Subcutaneous abdominal adipose tissue (tissue), 5 donors: ENCODE measurements at regions not wholly inside any gene's neighbourhood (a gene's known extent, or its start where the extent isn't known, plus 50 kb on each side); places are given as distances from the start of the nearest gene placed in this dataset.

Experiments
- H3K27ac ChIP-seq: one replicate; pipeline ENCODE4 v1.7.0; 2013; ENCODE audit warnings: low read depth, mild to moderate bottlenecking, inconsistent platforms, low read length, moderate library complexity
- H3K27me3 ChIP-seq, 5 donors: one replicate each; pipeline ENCODE4 v1.7.0; 2013; ENCODE audit warnings: low read length in 5 of 5, inconsistent platforms in 1 of 5; ENCODE audit not compliant: control insufficient read depth in 5 of 5, insufficient read depth in 4 of 5
- H3K36me3 ChIP-seq, 5 donors: one replicate each; pipeline ENCODE4 v1.7.0; 2013; ENCODE audit warnings: low read length in 5 of 5; ENCODE audit not compliant: control insufficient read depth in 5 of 5, insufficient read depth in 5 of 5
- H3K4me1 ChIP-seq, 5 donors: one replicate each; pipeline ENCODE4 v1.7.0; 2013; ENCODE audit warnings: low read length in 5 of 5, mild to moderate bottlenecking in 3 of 5, moderate library complexity in 1 of 5; ENCODE audit not compliant: control insufficient read depth in 5 of 5, insufficient read depth in 5 of 5
- H3K4me3 ChIP-seq, 5 donors: one replicate each; pipeline ENCODE4 v1.7.0; 2013; ENCODE audit warnings: low read length in 5 of 5, low read depth in 1 of 5
- H3K9ac ChIP-seq, 5 donors: one replicate each; pipeline ENCODE4 v1.7.0; 2013; ENCODE audit warnings: low read length in 5 of 5, mild to moderate bottlenecking in 4 of 5, moderate library complexity in 3 of 5
- H3K9me3 ChIP-seq, 5 donors: one replicate each; pipeline ENCODE4 v1.7.0; 2013; ENCODE audit warnings: low read length in 5 of 5; ENCODE audit not compliant: control insufficient read depth in 5 of 5
- donor health status: healthy.
- donor health status: healthy.
- donor health status: healthy.
- donor health status: healthy.
- donor health status: healthy.

DNA sequence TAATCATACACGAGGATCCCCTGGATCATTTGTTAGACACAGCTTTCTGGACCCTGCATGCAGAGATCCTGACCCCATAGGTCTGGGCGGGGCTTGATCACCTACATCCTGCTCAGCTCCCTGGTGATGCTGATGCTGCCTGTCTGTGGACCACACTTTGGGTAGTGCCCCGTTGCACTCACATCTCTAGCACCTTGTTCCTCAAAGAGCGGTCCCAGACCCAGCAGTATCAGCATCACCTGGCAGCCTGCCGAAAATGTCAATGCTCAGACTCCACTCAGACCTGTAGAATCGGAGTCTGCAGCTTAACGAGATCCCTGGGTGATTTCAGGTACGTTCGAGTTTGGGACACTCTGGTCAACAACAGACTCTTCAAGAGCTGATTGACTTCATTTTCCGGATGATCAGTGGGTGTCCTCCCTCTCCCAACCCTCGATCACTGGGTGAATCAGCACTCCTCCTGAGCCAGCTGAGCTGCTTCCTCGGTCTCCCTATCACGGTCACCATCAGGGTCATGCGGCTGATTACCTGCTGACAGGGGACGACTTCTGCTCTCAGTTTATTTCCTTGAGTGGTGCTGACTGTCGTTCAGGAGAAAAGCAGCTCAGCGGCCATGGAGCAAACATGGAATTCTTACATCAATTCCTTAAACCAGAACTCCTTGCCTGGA is 150.6 kb upstream of the RAB12 start:
- Histone ChIP-seq H3K4me3 (no peak overlapping the region), H3K27me3 (peaks cover 0 to 4% (median 0%) of the 10 kb centered on the region in 5 donors), H3K9me3 (no peaks in the 10 kb centered on the region), H3K36me3 (no peaks in the 10 kb centered on the region), H3K27ac (no peak overlapping the region), H3K9ac (peak overlapping the region in 1 of 5 donors; percentile 28), H3K4me1 (no peaks in the 10 kb centered on the region)

DNA sequence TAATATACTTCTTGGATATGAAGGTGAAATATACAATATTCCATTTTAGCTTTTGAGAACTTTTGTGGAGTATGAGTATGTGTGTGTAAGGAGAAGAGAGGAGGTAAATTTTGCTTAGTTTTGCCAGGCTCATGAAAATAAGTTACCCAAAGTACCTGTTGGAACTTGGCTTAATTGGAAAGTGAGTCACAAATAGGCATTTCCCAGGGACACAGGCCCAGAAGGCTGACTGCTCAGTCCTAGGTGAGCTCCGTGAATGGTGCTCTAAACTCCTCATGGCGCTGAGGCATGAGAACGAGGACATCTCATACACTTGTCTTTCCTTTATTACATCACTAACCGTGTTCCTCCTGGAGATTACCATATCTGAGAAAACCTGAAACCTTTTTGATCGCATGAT is 148.5 kb upstream of the RAB12 start:
- Histone ChIP-seq H3K27me3 (peaks cover 0 to 4% (median 0%) of the 10 kb centered on the region in 5 donors), H3K27ac (no peak overlapping the region), H3K4me3 (no peak overlapping the region), H3K36me3 (no peaks in the 10 kb centered on the region), H3K9me3 (no peaks in the 10 kb centered on the region), H3K9ac (no peak overlapping the region), H3K4me1 (no peaks in the 10 kb centered on the region)

DNA sequence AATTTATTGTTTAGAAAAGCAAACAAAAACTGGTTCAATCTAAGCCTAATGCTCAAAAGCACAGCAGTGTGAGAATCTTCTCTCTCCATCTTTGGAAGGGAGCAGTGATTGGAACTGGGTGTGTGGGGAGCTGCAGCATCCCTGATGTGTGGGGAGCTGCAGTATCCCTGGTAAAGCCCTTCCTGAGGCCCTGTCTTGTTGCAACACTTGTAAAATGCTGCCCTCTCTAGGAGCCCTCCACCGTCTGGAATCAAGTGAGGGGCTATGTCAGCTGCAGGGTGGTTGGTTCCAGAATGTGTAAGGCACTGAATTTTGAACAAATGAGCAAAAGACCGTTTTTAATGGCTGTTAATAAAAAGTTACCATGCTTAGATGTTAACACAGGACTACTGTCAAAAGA is 147.7 kb upstream of the RAB12 start:
- Histone ChIP-seq H3K36me3 (no peaks in the 10 kb centered on the region), H3K9ac (no peak overlapping the region), H3K9me3 (no peaks in the 10 kb centered on the region), H3K4me1 (no peaks in the 10 kb centered on the region), H3K4me3 (no peak overlapping the region), H3K27me3 (peaks cover 0 to 4% (median 0%) of the 10 kb centered on the region in 5 donors), H3K27ac (no peak overlapping the region)

DNA sequence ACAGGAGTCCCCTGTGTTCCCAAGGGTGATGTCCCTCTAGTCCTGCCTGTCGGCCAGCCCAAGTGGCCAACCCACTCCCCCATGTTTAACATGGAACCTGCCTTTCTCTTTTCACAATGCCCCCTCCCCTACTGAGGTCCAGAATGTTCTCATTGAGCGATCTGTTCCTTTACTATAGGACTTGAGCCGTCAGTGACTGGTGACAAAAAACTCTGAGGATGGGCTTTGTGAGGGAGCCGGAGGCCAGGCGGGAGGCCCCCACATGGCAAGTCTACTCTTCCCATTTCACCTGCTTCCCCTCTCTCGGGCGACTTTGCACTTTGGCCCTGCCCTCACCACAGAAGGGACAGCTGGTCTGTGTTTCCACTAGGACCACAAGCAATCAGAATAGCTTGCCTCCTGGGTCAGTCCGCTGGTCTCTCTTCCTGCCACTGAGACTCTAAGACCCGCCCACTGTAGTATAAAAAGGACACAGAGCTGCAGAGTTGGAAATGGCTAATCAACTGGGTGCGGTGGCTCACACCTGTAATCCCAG is 146.5 kb upstream of the RAB12 start:
- Histone ChIP-seq H3K27ac (no peak overlapping the region), H3K9ac (no peak overlapping the region), H3K4me3 (no peak overlapping the region), H3K36me3 (no peaks in the 10 kb centered on the region), H3K9me3 (no peaks in the 10 kb centered on the region), H3K27me3 (peaks cover 0 to 4% (median 0%) of the 10 kb centered on the region in 5 donors), H3K4me1 (peaks cover 0 to under 1% (median 0%) of the 10 kb centered on the region in 5 donors)

DNA sequence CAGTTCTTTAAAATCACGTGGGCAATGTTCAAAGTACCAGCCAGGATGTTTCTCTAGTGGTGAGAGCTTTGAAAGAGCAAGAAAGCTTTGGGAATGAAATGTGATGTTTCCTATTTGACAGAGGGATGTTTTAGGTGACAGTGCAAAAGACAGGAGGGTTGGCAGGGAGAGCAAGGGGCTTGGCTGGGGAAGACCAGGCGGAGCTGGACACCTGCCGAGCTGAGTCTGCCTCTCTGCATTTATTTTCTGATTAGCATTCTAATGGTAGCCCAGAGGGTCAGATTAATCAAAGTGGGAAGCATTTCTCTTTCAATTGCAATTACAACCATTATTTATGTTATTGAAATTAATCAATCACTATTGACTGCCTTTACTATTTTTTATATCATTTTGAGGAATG is 145.4 kb upstream of the RAB12 start:
- Histone ChIP-seq H3K9me3 (no peaks in the 10 kb centered on the region), H3K27me3 (peaks cover 0 to 1% (median 0%) of the 10 kb centered on the region in 5 donors)

DNA sequence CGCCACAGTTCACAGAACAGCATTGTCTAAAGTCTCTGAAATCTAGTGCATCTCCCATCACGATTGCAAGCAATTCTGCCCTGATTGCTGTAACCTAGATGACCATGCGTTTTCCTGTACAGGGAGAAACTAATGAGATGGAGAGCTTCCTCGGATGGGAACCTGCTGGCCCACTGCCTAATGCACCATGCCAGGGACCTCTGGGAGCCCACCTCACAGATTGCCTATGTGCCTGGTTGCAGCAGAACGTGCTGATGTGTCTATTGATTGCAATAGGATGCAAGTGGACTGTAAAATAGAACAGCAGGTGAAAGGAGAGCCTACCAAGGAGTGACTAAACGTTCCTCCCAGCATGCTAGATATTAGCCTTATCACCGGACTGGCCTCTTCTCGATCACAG is 141.0 kb upstream of the RAB12 start:
- Histone ChIP-seq H3K9ac (no peak overlapping the region), H3K4me1 (peaks cover 18 to 25% (median 20%) of the 10 kb centered on the region in 5 donors), H3K36me3 (no peaks in the 10 kb centered on the region), H3K27ac (peak overlapping the region; percentile 32), H3K9me3 (peaks cover 0 to 3% (median 0%) of the 10 kb centered on the region in 5 donors), H3K27me3 (peaks cover 0 to 4% (median 0%) of the 10 kb centered on the region in 5 donors), H3K4me3 (no peak overlapping the region)

More for the DNA sequence above, 145.4 kb upstream of the RAB12 start:
- peaks cover 4 to 12% (median 7%) of the 10 kb centered on the region in 5 donors for H3K4me1 ChIP-seq
- no peak overlapping the region for H3K27ac ChIP-seq
- no peaks in the 10 kb centered on the region for H3K36me3 ChIP-seq
- no peak overlapping the region for H3K9ac ChIP-seq
- H3K4me3 ChIP-seq: no peak overlapping the region

DNA sequence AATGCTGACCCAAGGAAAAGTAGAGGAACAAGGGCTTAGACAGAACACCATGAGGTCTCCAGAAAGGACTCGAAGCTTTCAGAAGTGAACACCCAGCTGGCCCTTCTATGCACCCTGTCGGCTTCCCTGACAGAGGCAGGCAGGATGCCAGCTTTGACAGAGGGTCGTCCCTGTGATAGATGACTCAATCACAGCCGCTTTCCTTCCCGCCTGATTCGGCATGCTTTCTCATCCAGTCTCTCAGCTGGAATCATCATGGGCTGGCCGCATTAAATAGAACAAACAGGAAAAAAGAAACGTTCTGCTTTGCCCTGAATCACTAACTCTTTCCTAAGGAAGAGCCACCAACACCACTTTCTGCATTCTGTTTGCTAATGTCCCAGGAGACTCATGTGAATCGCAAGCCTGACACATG is 140.3 kb upstream of the RAB12 start:
- H3K36me3 ChIP-seq: no peaks in the 10 kb centered on the region
- H3K4me3 ChIP-seq: peak overlapping the region in 3 of 5 donors; percentile 25 to 39 (median 26)
- peaks cover 0 to 3% (median 0%) of the 10 kb centered on the region in 5 donors for H3K9me3 ChIP-seq
- peaks cover 0 to 4% (median 0%) of the 10 kb centered on the region in 5 donors for H3K27me3 ChIP-seq
- H3K4me1 ChIP-seq: peaks cover 18 to 25% (median 20%) of the 10 kb centered on the region in 5 donors
- H3K27ac ChIP-seq: peak overlapping the region; percentile 32
- H3K9ac ChIP-seq: peak overlapping the region in 2 of 5 donors; percentile 38 to 94

DNA sequence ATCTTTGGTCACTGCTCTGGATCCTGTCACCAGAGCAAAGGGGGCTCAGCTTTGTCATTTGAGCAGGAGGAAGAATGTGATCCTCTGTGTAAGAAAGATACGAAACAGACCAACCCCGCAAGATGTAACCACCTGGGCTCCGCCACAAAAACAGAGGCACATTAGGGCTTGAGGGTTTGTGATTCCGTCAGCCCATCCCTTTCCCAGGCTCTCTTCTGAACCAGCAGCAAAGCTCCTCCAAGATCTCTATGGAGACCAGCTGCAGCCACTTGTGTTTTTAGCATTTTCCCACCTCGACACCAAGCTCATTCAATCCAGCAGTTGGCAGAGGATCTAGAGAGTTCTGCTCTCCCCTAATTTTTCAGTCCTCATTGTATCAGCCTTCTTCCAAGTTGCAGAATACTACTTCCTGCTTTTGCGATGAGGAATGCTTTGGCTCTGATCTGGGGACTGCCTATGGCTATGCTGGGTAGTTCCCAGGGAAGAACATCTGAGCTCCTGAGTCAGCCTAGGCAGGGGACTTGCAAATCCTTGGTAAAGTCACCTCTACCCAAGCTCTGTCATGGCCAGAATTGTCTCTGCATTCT is 139.6 kb upstream of the RAB12 start:
- no peaks in the 10 kb centered on the region for H3K36me3 ChIP-seq
- peak overlapping the region; percentile 32 for H3K27ac ChIP-seq
- peaks cover 0 to 4% (median 0%) of the 10 kb centered on the region in 5 donors for H3K27me3 ChIP-seq
- H3K9ac ChIP-seq: peak overlapping the region in 2 of 5 donors; percentile 26 to 94
- peaks cover 18 to 25% (median 20%) of the 10 kb centered on the region in 5 donors for H3K4me1 ChIP-seq
- peak overlapping the region in 1 of 5 donors; percentile 39 for H3K4me3 ChIP-seq
- H3K9me3 ChIP-seq: peaks cover 0 to 3% (median 0%) of the 10 kb centered on the region in 5 donors

DNA sequence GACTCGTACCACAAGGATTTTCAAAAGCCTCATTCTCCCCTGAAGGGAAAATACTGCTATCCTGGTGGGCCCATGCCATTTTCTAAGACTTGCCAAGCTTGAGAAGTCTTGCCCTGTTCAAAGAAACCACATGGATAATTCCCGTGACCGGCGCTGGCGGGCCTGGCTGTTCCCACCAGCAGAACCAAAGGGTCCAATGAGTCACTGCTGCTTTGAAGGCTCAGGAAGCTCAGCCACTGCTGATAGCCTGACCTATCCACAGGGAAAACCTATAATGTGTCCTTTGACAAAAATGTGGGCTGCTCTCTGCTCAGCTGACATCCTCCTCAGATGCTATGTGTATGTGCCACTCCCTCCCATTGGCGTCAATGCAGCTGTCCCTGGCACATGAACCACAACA is 137.9 kb upstream of the RAB12 start:
- H3K27ac ChIP-seq: no peak overlapping the region
- no peaks in the 10 kb centered on the region for H3K36me3 ChIP-seq
- peaks cover 0 to 4% (median 0%) of the 10 kb centered on the region in 5 donors for H3K27me3 ChIP-seq
- H3K9ac ChIP-seq: no peak overlapping the region
- no peak overlapping the region for H3K4me3 ChIP-seq
- H3K9me3 ChIP-seq: peaks cover 0 to 3% (median 0%) of the 10 kb centered on the region in 5 donors
- H3K4me1 ChIP-seq: peaks cover 18 to 25% (median 20%) of the 10 kb centered on the region in 5 donors

DNA sequence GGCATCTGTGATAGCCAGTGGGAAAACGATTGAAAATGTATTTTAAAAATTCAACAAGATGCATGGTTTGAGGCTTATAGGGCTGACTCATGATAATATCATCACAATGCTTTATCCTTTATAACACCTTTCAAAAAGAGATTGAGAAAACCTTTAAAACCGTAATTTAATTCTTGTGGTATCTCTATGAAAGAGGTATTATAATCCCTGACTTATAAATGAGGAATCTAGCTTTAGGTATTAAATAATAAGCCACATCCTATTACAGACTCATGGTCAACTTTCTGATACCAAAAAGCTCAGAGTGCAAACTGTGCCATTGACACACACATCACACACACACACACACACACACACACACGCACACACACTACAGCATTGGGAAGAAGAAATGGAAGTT is 134.6 kb upstream of the RAB12 start:
- H3K9me3 ChIP-seq: peaks cover 0 to 4% (median 0%) of the 10 kb centered on the region in 5 donors
- H3K4me1 ChIP-seq: peaks cover 4 to 9% (median 5%) of the 10 kb centered on the region in 5 donors
- H3K27me3 ChIP-seq: peaks cover 0 to 6% (median 0%) of the 10 kb centered on the region in 5 donors
- no peak overlapping the region for H3K27ac ChIP-seq
- no peak overlapping the region for H3K4me3 ChIP-seq
- no peaks in the 10 kb centered on the region for H3K36me3 ChIP-seq
- no peak overlapping the region for H3K9ac ChIP-seq
